ENCODE measurements at regions not wholly inside any gene's neighbourhood (a gene's known extent, or its start where the extent isn't known, plus 50 kb on each side); places are given as distances from the start of the nearest gene placed in this dataset.

DNA sequence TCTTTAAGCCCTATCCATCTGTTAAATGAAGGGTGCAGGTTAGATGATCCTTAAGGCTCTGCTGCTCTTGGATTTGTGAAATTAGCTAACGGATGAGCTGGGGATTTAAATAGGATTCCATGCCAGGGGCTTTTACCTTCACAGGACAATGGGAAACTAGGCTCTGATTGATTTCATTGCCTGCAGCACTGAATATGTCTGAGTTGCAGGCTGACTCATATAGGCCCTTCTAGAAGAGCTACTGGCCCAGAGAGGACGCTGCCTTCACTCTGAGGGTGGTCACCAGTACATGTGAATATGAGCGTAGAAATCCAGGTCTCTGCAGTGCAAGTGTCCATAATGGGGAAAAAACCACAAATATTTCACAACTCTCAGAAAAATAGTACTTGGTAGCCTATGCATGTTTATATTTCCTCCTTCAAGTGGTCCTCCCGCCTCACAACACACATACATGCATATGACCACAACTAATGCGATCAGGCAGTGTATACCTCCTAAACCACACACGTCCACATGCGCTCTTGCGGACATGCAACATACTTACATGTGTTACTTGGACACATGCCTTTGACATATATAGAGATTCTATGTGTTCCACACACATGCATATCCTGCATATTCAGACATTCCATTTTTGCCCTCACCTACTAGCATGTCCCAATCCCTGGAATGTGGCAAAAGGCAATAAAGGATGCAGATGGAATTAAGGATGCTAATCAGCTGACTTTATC is 233.8 kb upstream of the JUN start:
- no peaks in the 10 kb centered on the region for H3K36me3 ChIP-seq (ENCODE audit: control insufficient read depth, insufficient read depth, low read length)
- no peaks in the 10 kb centered on the region for H3K27me3 ChIP-seq (replicated peaks; ENCODE audit: control insufficient read depth, insufficient read depth, low read length, poor library complexity, severe bottlenecking)
- DNase-seq: no peak
- H3K4me1 ChIP-seq (ENCODE audit: control insufficient read depth, insufficient read depth, low read length, poor library complexity, severe bottlenecking): peaks cover 14% of the 10 kb centered on the region
- H3K27ac ChIP-seq (ENCODE audit: insufficient read depth, low read length, poor library complexity, severe bottlenecking): no peak overlapping the region
- H3K9me3 ChIP-seq (ENCODE audit: control insufficient read depth, low read length): no peaks in the 10 kb centered on the region
- H3K4me3 ChIP-seq (ENCODE audit: insufficient read depth, low read depth, low read length, poor library complexity, severe bottlenecking): no peak overlapping the region

DNA sequence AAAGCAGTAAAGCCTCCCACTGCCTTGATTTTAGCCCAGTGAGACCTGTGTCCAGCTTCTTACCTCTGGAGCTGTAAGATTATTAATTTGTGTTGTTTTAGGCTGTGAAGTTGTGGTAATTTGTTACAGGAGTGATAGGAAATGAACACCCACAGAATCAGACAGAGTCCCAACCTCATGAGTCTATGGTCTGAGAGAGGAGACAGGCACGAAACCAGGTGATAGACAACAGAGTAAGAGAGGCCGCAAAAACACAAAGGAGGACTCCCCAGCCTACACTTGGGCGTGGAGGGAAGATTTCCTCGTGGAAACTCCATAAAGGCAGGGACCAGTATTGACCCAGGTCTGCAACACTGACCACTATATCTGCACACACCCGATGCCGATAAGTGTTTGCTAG is 234.6 kb upstream of the JUN start:
- Histone ChIP-seq H3K27ac (ENCODE audit: insufficient read depth, low read length, poor library complexity, severe bottlenecking) (no peak overlapping the region), H3K27me3 (replicated peaks; ENCODE audit: control insufficient read depth, insufficient read depth, low read length, poor library complexity, severe bottlenecking) (no peaks in the 10 kb centered on the region), H3K9me3 (ENCODE audit: control insufficient read depth, low read length) (no peaks in the 10 kb centered on the region), H3K36me3 (ENCODE audit: control insufficient read depth, insufficient read depth, low read length) (no peaks in the 10 kb centered on the region), H3K4me1 (ENCODE audit: control insufficient read depth, insufficient read depth, low read length, poor library complexity, severe bottlenecking) (peaks cover 14% of the 10 kb centered on the region), H3K4me3 (ENCODE audit: insufficient read depth, low read depth, low read length, poor library complexity, severe bottlenecking) (no peak overlapping the region)
- DNase-seq: no peak

DNA sequence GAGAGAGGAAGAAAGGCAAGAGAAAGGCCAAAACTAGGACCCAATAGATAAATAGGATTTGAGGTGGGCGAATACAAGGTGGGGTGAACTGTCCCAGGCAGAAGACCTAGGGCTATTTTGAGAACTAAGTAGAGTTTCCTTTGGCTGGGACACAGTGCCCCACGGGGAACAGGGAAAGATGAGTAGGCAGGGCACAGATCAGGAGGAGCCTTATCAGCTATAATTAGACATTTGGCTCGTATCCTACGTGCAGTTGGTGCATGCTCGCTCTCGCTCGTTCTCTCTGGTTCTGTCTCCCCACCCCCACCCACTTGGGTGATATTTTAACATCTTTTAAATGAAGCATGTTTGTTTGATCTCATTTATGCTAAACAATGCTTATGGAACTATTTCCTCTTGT is 235.0 kb upstream of the JUN start:
- Histone ChIP-seq H3K4me3 (ENCODE audit: insufficient read depth, low read depth, low read length, poor library complexity, severe bottlenecking) (no peak overlapping the region), H3K27ac (ENCODE audit: insufficient read depth, low read length, poor library complexity, severe bottlenecking) (no peak overlapping the region), H3K27me3 (replicated peaks; ENCODE audit: control insufficient read depth, insufficient read depth, low read length, poor library complexity, severe bottlenecking) (no peaks in the 10 kb centered on the region), H3K4me1 (ENCODE audit: control insufficient read depth, insufficient read depth, low read length, poor library complexity, severe bottlenecking) (peaks cover 14% of the 10 kb centered on the region), H3K9me3 (ENCODE audit: control insufficient read depth, low read length) (no peaks in the 10 kb centered on the region), H3K36me3 (ENCODE audit: control insufficient read depth, insufficient read depth, low read length) (no peaks in the 10 kb centered on the region)
- DNase-seq: no peak

DNA sequence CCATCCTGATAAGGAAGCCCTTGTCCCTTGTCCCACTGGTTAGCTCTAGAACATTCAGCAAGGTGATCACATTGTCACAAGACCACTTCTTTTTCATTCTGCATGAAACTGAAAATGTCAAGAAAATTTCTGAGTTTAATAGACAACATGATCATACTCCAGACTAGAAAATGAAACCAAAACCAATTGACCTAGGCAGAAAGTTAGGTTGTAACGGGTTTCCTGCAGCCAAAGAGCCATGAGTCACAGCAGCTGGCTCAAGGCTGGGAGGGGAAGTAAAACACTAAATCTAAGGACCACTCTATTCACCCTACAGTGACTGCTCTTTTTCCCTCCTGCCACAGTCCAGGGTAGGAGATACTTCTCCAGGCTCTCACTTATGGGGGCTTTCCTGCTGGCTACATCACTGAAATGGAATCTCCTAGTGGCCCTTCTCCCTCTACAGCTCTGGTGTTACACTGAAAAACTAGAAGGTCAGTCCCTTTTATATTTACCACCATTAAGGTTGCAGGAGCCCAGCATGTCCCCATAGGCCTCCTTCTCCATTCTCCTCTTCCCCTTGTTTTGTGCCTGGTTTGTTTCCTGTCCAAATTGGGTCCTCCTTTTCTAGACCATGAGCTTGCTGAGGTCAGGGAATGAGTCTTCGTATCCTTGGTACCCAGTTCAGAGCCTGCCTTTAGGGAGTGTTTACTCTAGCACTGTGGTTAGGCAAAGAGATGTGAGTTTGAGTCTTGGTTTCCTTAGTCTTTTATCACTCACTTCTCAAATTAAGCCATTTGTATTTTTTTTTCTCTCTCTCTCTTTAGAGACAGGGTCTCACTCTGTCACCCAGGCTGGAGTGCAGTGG is 236.5 kb upstream of the JUN start:
- peak overlapping the region; percentile 38 for H3K4me3 ChIP-seq (ENCODE audit: insufficient read depth, low read depth, low read length, poor library complexity, severe bottlenecking)
- peak overlapping the region; percentile 50 for H3K27ac ChIP-seq (ENCODE audit: insufficient read depth, low read length, poor library complexity, severe bottlenecking)
- no peaks in the 10 kb centered on the region for H3K9me3 ChIP-seq (ENCODE audit: control insufficient read depth, low read length)
- no peaks in the 10 kb centered on the region for H3K27me3 ChIP-seq (replicated peaks; ENCODE audit: control insufficient read depth, insufficient read depth, low read length, poor library complexity, severe bottlenecking)
- no peaks in the 10 kb centered on the region for H3K36me3 ChIP-seq (ENCODE audit: control insufficient read depth, insufficient read depth, low read length)
- H3K4me1 ChIP-seq (ENCODE audit: control insufficient read depth, insufficient read depth, low read length, poor library complexity, severe bottlenecking): peaks cover 14% of the 10 kb centered on the region
- peak in 2 of 3 donors; percentile 8 to 10 for DNase-seq

DNA sequence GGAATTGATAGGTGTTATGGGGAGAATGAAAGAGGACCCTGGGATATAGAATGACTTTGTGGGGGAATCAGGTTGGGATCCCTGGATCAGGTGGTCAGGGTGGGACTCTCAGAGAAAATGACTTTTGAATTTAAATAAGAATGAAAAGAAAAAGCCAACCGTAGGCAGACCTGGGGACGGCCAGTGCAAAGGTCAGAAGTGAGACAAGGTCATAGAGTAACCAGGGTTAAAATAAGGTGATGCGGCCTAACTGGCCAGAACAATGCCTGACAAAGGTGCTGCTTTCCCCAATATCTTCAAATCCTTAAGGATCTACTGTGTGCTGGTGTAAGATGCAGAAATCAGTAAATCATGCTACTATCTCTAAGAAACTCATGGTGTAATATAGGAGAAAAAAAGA is 238.4 kb upstream of the JUN start:
- H3K9me3 ChIP-seq (ENCODE audit: control insufficient read depth, low read length): no peaks in the 10 kb centered on the region
- no peak for DNase-seq
- no peak overlapping the region for H3K4me3 ChIP-seq (ENCODE audit: insufficient read depth, low read depth, low read length, poor library complexity, severe bottlenecking)
- H3K27me3 ChIP-seq (replicated peaks; ENCODE audit: control insufficient read depth, insufficient read depth, low read length, poor library complexity, severe bottlenecking): no peaks in the 10 kb centered on the region
- H3K4me1 ChIP-seq (ENCODE audit: control insufficient read depth, insufficient read depth, low read length, poor library complexity, severe bottlenecking): peaks cover 14% of the 10 kb centered on the region
- no peak overlapping the region for H3K27ac ChIP-seq (ENCODE audit: insufficient read depth, low read length, poor library complexity, severe bottlenecking)
- H3K36me3 ChIP-seq (ENCODE audit: control insufficient read depth, insufficient read depth, low read length): no peaks in the 10 kb centered on the region

DNA sequence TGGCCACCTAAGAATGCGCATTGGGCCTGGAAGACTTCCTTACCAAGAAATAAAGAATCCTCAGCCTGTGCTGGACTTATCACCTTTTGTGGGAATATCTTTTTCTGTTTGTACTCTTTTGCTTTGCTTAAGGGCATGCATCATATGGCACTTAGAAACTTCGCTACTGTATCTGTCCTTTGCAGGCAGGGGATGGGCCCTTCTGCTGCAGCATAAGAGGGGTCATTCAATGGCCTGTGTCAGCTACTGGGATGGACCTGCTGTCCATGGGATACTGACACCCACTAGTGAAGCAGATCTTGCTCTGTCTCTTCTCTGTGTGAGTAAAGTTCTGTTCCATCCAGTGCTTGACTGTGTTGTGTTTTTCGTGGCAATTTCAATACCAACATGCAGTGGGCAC is 239.0 kb upstream of the JUN start:
- no peaks in the 10 kb centered on the region for H3K9me3 ChIP-seq (ENCODE audit: control insufficient read depth, low read length)
- no peak overlapping the region for H3K27ac ChIP-seq (ENCODE audit: insufficient read depth, low read length, poor library complexity, severe bottlenecking)
- no peaks in the 10 kb centered on the region for H3K27me3 ChIP-seq (replicated peaks; ENCODE audit: control insufficient read depth, insufficient read depth, low read length, poor library complexity, severe bottlenecking)
- no peak overlapping the region for H3K4me3 ChIP-seq (ENCODE audit: insufficient read depth, low read depth, low read length, poor library complexity, severe bottlenecking)
- no peaks in the 10 kb centered on the region for H3K36me3 ChIP-seq (ENCODE audit: control insufficient read depth, insufficient read depth, low read length)
- no peak for DNase-seq
- peaks cover 14% of the 10 kb centered on the region for H3K4me1 ChIP-seq (ENCODE audit: control insufficient read depth, insufficient read depth, low read length, poor library complexity, severe bottlenecking)

DNA sequence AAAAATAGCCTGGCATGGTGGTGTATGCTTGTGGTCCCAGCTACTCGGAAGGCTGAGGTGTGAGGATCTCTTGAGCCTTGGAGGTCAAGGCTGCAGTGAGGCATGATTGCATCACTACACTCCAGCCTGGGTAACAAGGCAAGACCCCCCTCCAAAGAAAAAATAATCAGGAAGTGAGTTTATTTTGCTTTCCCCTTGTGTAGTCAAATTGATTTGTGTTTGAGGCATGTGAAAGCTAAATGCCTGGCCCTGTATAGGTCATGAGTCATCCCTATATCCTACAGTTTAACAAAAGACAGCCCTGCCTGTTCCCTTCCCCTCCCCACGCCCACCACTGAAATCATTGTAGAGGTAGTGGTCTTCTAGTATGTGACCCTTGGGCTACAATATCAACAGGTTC is 241.4 kb upstream of the JUN start:
- DNase-seq: no peak
- Histone ChIP-seq H3K27ac (ENCODE audit: insufficient read depth, low read length, poor library complexity, severe bottlenecking) (no peak overlapping the region), H3K27me3 (replicated peaks; ENCODE audit: control insufficient read depth, insufficient read depth, low read length, poor library complexity, severe bottlenecking) (no peaks in the 10 kb centered on the region), H3K9me3 (ENCODE audit: control insufficient read depth, low read length) (no peaks in the 10 kb centered on the region), H3K36me3 (ENCODE audit: control insufficient read depth, insufficient read depth, low read length) (no peaks in the 10 kb centered on the region), H3K4me1 (ENCODE audit: control insufficient read depth, insufficient read depth, low read length, poor library complexity, severe bottlenecking) (peaks cover 7% of the 10 kb centered on the region), H3K4me3 (ENCODE audit: insufficient read depth, low read depth, low read length, poor library complexity, severe bottlenecking) (no peak overlapping the region)

DNA sequence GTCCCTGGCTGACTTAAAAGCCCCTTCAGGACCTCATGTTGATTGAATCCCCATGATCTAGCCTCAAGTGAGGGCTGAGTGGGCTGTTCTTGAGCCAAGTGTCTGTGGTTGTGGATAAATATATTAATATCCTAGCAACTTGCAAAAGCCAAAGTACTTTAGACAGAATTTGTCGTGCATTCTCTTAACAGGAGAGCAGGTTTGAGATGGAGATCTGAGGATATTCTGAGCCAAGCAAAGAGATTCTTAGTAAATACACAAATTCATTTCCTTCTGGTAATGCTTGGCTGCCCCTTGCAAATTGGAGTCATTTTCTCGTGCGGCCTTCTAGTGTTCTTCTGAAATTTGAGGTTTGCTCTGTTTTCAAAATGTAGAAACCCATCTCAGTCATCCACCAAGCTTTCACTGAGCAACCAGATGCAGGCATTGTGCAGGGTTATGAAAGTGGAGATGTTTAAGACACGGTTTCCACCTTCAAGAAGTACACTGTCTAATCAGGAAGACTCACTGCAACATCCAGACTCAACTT is 242.1 kb upstream of the JUN start:
- Histone ChIP-seq H3K9me3 (ENCODE audit: control insufficient read depth, low read length) (no peaks in the 10 kb centered on the region), H3K4me3 (ENCODE audit: insufficient read depth, low read depth, low read length, poor library complexity, severe bottlenecking) (no peak overlapping the region), H3K4me1 (ENCODE audit: control insufficient read depth, insufficient read depth, low read length, poor library complexity, severe bottlenecking) (no peaks in the 10 kb centered on the region), H3K36me3 (ENCODE audit: control insufficient read depth, insufficient read depth, low read length) (no peaks in the 10 kb centered on the region), H3K27ac (ENCODE audit: insufficient read depth, low read length, poor library complexity, severe bottlenecking) (no peak overlapping the region), H3K27me3 (replicated peaks; ENCODE audit: control insufficient read depth, insufficient read depth, low read length, poor library complexity, severe bottlenecking) (no peaks in the 10 kb centered on the region)
- no peak for DNase-seq

DNA sequence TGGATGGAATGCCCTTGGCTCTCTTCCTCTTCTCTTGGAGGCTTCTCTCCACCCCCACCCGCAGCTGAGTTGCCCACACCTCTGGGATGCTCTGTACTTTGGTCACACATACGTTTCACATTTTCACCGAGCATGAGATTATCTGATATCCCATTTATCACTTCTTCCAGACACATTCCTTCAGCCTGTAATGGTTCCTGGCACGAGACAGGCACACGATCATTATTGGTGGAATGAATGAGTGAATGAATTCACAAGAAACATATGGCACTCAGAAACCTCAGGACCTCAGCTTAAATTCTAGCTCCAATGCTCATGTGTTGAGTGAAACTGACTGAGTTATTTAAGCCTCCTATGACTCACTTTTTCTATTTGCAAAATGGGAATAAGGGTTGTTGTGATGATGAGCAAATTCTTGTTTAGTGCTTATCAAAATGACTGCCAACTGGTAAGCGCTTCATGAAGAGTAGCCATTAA is 242.7 kb upstream of the JUN start:
- Histone ChIP-seq H3K4me3 (ENCODE audit: insufficient read depth, low read depth, low read length, poor library complexity, severe bottlenecking) (no peak overlapping the region), H3K27ac (ENCODE audit: insufficient read depth, low read length, poor library complexity, severe bottlenecking) (no peak overlapping the region), H3K4me1 (ENCODE audit: control insufficient read depth, insufficient read depth, low read length, poor library complexity, severe bottlenecking) (no peaks in the 10 kb centered on the region), H3K36me3 (ENCODE audit: control insufficient read depth, insufficient read depth, low read length) (no peaks in the 10 kb centered on the region), H3K9me3 (ENCODE audit: control insufficient read depth, low read length) (no peaks in the 10 kb centered on the region), H3K27me3 (replicated peaks; ENCODE audit: control insufficient read depth, insufficient read depth, low read length, poor library complexity, severe bottlenecking) (no peaks in the 10 kb centered on the region)
- no peak for DNase-seq

DNA sequence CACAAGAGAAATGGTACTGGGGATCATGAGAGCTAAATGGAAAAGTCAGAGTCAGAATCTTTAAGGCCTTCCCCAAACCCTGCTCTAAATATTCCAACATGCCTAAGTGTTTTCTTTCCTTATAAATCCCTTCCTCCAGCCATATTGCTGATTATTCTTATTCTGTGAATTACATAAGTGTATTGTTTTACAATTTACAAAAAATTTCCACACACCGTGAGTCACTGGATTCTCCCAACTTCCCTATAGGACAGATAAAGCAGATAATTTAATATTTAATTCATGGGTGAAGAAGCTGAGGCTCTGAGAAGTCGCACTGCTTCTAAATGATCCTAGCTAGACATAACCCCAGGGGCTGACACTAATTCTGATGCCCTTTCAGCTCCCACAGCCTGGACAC is 243.3 kb upstream of the JUN start:
- Histone ChIP-seq H3K36me3 (ENCODE audit: control insufficient read depth, insufficient read depth, low read length) (no peaks in the 10 kb centered on the region), H3K27ac (ENCODE audit: insufficient read depth, low read length, poor library complexity, severe bottlenecking) (no peak overlapping the region), H3K27me3 (replicated peaks; ENCODE audit: control insufficient read depth, insufficient read depth, low read length, poor library complexity, severe bottlenecking) (no peaks in the 10 kb centered on the region), H3K4me3 (ENCODE audit: insufficient read depth, low read depth, low read length, poor library complexity, severe bottlenecking) (no peak overlapping the region), H3K9me3 (ENCODE audit: control insufficient read depth, low read length) (no peaks in the 10 kb centered on the region), H3K4me1 (ENCODE audit: control insufficient read depth, insufficient read depth, low read length, poor library complexity, severe bottlenecking) (no peaks in the 10 kb centered on the region)
- DNase-seq: no peak
